ENCODE measurements at regions not wholly inside any gene's neighbourhood (a gene's known extent, or its start where the extent isn't known, plus 50 kb on each side); places are given as distances from the start of the nearest gene placed in this dataset.

DNA sequence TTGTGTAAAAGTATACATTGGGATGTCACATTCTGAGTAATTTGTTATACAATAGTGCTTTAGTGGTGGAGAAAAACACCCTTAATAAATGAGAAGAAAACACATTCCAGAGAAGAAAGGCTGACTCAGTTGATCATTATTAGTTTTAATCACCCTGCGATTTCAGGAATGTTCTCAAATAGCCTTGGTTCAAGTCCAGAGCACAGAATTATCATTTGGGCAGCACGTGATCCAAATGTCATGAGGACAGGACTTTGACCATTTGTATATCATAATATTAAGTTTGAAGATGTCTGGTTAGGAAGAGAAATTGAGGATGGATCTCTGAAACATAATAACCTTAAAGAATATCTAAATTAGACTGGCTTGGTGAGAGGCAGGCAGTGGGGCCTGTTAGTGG lies 1434.3 kb upstream of the TENM3 start:
- DNase-seq (ENCODE audit: low spot score): no peak

DNA sequence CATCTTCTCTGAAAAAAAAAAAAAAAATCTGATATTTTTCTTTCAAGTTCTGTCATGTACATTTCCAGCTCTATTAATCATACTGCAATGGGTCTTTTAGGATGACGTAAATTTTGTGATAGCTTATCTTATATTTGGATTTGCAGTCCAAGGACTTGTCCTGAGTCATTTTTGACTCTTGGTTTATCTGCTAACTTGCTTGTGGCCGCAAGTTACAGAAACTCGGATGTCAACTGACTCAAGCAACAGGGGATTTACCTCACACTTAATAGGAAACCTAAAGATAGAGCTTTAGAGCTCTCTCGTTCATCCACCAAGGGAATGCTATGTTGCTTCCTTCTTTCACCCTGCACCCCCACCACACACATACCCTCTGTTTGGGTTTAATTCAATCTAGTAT lies 1433.8 kb upstream of the TENM3 start:
- DNase-seq (ENCODE audit: low spot score): no peak

- DNase-seq (ENCODE audit: low spot score): no peak
These were observed 1432.6 kb upstream of the TENM3 start for GRCh38 chr4:180810581-180810980.

DNA sequence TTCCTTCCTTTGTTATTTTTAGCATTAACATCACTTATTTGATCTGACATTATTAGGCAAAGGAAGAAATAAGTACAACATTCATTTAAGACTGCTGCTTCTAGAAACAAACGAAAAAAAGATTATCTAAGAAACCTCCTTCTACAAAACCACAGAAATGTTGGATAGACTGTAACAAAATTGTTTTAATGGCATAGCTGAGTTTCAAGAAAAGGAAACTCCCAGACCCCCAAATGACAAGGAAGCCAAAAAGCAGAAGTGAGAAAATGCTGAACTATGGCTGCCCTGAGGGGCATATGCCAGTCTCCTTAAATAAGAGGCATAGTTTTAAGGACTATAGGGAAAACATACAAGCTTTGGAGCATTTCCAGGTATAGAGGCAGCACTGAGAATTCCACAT lies 1431.6 kb upstream of the TENM3 start:
- no peak for DNase-seq (ENCODE audit: low spot score)

DNA sequence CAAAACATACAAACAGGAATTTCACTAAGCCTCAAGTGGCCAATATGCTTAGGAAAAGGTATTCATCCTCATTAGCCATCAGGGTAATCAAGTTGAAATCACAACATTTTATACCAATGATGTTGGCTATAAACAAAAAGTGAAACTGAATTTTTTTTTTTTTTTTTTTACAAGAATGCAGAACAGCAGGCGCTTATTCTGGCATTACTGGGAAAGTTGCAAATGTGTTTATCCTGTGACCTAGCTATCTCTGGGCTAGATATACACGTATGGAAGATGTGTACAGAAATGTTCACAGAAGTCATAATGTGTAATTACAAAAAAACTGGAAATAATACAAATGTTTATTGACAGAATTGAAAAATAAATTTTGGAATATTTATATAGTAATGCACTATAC lies 1430.4 kb upstream of the TENM3 start:
- no peak for DNase-seq (ENCODE audit: low spot score)

GRCh38 chr4:180814875-180815417 lies 1428.3 kb upstream of the TENM3 start:
- DNase-seq (ENCODE audit: low spot score): no peak

- no peak for DNase-seq (ENCODE audit: low spot score)
These were observed 1425.7 kb upstream of the TENM3 start for GRCh38 chr4:180817529-180817928.

- DNase-seq (ENCODE audit: low spot score): no peak
These were observed 1420.1 kb upstream of the TENM3 start for GRCh38 chr4:180823108-180823507.

DNA sequence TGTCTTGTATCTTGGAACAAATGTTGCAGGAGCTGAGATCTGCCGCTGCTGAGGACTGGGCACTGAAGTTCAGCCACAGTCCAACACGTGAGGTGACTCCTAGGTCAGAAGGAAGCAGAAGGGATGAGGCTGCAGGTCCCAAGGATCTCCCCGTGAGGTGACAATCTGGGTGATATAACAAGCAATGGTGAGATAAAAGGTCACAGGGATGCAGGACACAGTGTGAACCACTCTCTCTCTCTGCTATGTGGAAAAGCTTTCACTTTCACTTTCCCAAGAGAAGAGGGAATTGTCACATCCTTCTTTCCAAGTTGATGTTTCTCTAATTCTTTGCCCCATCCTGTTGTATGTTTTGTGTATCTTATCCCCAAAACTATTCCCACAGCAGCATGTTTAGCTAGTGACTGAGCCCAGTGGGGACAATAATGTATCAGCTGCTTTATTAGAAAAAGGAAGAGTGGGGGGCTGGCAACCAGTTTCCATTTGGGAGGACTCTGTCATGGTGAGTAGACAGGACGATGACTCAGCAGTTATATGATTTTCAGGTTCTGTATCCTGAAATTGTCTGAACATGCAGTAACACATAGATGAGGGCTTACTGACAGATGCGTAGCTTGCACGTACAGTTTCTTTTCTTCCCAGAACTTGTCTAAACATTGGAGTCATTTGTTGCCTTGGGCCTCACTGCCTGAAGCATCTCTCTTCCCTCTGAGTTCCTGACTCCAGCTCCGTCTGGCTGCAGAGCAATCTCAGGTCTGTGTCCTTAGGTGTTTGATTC lies 1415.8 kb upstream of the TENM3 start:
- peak; percentile 46 for DNase-seq (ENCODE audit: low spot score)

DNA sequence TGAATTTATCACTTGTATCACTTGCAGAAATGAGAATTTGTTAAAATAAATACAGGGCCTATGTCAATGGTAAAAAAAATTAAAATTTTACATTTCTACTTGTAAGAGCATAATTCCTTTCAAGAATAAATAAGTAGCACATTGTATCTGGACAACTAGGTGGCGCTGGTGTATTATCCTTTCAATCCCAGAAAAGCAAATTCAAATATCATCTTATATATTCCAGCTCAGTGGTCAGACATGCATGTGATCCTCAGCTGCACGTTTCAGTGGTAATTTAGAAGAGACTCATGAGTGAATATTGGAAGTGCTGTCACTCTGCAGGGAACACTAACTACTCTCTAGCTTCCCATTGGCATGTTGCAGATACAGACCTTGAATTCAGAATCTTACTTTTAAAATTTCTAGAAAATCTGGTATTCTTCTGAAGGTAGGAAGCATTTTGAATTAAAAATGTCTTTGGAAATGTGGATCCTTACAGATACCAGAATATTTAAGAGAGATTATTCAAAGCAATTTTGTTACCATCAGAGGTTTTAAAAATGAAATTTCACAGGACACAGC lies 1414.7 kb upstream of the TENM3 start:
- peak; percentile 68 for DNase-seq (ENCODE audit: low spot score)

DNA sequence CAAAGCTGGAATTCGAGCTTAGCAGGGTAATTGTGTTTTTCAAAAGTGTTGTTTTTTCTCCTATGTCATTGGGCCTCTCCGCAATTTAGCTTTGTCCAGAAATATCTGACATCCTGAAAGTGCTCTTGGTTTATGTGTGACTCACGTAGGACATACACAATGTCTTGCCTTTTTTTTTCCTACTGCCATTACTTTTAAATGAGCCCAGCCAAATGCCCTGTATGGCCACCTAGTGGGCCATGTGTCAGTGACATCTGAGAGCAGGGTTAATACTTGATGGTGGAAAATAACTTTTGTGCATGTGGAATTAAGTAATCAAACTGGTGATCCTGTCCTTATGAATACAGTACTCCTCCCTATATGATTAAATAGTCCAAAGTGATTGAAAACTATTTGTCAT lies 1411.1 kb upstream of the TENM3 start:
- DNase-seq (ENCODE audit: low spot score): peak; percentile 16

- no peak for DNase-seq (ENCODE audit: low spot score)
These were observed 1403.1 kb upstream of the TENM3 start for GRCh38 chr4:180840142-180840541.

- DNase-seq (ENCODE audit: low spot score): no peak
These were observed 1392.8 kb upstream of the TENM3 start for GRCh38 chr4:180850318-180850940.

DNA sequence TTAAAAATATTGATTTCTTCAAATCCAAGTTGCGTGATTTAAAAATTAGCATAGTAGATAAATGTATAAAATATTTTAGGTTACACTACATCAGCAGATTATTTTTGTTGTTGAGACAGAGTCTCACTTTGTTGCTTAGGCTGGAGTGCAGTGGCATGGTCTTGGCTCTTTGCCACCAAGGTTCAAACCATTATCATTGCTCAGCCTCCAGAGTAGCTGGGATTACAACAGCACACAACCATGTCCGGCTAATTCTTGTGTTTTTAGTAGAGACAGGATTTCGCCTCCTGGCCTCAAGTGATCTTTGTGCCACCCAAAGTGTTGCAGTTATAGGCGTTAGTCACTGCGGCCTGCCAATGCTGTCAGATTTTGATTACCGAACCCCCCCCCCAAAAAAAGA lies 1390.5 kb upstream of the TENM3 start:
- no peak for DNase-seq (ENCODE audit: low spot score)

GRCh38 chr4:180855184-180855583 lies 1388.0 kb upstream of the TENM3 start:
- no peak for DNase-seq (ENCODE audit: low spot score)

GRCh38 chr4:180860089-180860720 lies 1383.0 kb upstream of the TENM3 start:
- DNase-seq (ENCODE audit: low spot score): no peak

DNA sequence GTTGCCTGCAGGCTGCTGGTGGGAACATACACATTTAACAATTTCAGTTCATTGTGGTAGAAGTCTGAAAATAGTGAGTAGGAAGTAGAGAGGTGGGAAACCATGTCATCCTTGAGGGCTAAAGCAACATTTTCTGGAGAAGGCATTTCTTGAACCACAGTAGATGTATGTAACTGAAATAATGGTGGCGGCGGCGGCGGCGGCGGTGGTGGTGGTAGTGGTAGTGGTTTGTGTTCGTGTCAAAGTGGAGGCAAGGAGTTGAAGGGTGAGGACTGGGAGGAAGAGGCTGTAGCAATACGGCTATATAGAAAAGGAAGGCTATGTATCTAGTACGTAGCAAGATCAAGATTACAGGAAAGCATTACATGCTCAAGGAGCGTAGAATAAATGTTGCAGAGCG lies 1381.6 kb upstream of the TENM3 start:
- DNase-seq (ENCODE audit: low spot score): no peak

GRCh38 chr4:180866933-180867643 lies 1376.1 kb upstream of the TENM3 start:
- no peak for DNase-seq (ENCODE audit: low spot score)

DNA sequence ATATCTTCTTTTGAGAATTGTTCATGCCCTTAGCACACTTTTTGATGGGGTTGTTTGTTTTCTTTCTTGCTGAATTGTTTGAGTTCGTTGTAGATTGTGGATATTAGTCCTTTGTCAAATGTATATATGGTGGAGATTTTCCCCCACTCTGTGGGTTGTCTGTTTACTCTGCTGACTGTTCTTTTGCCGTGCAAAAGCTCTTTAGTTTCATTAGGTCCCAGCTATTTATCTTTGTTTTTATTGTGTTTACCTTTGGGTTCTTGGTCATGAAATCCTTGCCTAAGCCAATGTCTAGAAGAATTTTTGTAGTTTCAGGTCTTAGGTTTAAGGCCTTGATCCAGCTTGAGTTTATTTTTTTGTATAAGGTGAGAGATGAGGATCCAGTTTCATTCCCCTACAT lies 1372.6 kb upstream of the TENM3 start:
- DNase-seq (ENCODE audit: low spot score): no peak

DNA sequence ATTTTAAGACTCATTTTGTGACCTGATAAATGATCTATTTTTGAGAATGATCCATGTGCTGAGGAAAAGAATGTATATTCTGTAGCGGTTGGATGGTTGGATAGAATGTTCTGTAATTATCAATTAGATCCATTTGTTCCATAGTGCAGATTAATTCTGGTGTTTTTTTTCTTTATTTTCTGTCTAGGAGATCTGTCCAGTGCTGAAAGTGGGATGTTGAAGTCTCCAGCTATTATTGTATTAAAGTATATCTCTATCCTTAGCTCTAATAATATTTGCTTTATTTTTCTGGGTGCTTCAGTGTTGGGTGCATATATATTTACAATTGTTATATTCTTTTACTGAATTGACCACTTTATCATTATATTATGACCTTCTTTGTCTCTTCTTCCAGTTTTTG lies 1344.9 kb upstream of the TENM3 start:
- DNase-seq (ENCODE audit: low spot score): no peak

GRCh38 chr4:180900781-180901180 lies 1342.4 kb upstream of the TENM3 start:
- DNase-seq (ENCODE audit: low spot score): no peak

DNA sequence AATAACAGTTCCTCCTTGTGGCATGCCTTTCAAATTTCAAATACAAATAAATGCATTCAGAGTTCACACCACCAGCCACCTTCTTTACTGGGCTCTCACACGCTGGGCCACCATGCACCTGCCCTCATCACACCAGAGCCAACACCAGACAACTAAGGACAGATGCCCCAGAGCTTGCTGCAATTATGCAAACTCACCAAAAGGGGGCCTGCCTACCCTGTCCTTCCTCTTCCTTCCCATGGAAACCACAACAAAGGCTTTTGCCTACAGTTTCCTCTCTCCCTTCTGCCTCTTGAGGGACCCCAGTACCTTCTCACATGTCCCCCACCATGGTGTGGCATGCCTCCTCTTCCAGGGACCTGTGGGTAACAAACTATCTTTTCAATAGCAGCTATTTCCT lies 1333.9 kb upstream of the TENM3 start:
- DNase-seq (ENCODE audit: low spot score): peak; percentile 60

Data from kidney tubule cell (primary cell).